GM19351 (cell line): ENCODE measurements at regions not wholly inside any gene's neighbourhood (a gene's known extent, or its start where the extent isn't known, plus 50 kb on each side); places are given as distances from the start of the nearest gene placed in this dataset.
"Not testable (repeated sequence)": the region's sequence is repeated elsewhere in the genome, so short reads cannot be mapped to it uniquely, and the experiment has no call there.

ENCODE experiments used
- ATAC-seq: cut with Tn5 transposase; IDR thresholded peaks from one replicate; pipeline ENCODE4 v1.9.1; 2021; ENCODE audit warnings: mild to moderate bottlenecking, moderate library complexity; ENCODE audit not compliant: unreplicated experiment

DNA sequence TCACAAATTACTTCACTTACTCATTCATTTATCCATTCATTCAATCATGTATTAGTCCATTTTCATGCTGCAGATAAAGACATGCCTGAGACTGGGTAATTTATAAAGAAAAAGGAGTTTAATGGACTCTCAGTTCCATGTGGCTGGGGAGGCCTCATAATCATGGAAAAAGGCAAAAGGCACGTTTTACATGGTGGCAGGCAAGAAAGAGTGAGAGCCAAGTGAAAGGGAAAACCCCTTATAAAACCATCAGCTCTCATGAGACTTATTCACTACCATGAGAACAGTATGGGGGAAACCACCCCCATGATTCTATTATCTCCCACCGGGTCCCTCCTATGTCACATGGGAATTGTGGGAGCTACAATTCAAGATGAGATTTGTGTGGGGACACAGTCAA, 452.0 kb downstream of the MIAT start:
- ATAC-seq, result not testable (repeated sequence)

DNA sequence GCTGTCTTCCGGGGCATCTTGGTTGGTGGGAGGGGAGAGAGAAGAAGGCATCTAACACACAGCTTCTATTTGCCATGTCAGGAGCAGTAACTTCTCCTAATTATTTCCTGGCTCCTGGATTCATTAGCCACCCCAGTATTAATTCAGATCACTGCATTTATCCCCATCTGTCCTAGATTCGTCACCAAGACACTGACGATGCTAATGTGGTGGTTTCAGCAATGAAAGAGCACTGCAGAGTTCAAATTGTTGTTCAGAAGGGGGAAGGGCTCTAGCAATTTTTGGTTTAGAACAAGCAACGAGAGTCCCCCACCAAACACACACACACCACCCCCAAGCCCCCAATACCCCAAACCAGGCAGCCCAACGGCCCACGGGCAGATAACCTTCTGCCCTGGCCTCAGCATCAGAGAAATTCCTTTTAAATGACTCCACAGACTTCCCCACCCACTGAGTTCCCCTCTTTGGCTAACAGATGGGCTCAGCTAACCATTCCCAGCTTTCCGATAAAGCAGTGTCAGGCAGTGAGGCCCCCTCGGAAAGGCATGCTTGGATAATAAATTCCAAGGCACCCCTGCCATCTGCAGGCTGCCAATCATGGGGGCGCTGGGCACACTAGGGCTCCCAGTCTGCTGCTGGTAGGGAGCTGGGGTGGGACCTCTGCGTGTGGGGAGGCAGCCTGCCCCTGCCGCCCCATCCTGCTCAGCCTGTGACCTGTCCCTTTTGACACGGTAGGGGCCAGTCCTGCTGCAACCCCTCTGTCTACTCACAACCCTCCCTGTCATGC, 453.5 kb downstream of the MIAT start:
- no peak for ATAC-seq

DNA sequence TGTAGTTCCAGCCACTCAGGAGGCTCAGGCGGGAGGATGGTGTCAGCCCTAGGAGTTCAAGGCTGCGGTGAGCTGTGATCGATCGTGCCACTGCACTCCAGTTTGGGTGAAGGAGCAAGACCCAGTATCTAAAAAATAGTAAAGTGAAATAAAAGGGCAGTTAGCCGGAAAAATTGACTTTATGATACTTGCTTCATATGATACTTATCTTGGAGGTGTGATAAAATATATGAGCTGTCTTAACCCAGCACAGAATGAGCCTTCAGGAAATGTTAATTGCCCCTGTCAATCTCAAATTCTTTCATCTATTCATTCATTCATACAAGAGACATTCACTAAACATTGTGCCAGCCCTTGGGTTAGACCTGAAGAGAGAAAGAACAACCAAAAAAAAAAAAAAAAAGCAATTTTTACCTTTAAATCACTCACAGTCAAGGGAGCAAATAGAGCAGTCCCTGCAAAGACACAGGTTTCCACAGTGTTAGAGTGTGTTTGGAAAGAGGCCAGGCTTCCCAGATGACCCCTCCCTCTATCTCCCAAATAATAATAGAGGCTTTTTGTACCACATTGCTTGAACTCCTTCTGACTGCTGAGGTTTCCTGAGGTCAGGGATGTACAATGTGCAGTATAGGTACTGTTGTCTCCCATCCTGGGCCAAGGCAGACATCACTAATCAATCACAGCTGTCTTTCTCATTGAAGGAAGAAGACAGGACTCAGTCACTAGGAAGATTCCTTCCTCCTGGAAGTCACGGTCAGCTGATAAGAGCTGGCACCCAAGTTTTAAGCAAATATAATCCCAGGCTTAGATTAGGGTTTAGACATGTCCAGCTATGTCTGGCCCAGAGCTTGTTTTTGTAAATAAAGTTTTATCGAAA, 454.6 kb downstream of the MIAT start:
- ATAC-seq, result no peak

DNA sequence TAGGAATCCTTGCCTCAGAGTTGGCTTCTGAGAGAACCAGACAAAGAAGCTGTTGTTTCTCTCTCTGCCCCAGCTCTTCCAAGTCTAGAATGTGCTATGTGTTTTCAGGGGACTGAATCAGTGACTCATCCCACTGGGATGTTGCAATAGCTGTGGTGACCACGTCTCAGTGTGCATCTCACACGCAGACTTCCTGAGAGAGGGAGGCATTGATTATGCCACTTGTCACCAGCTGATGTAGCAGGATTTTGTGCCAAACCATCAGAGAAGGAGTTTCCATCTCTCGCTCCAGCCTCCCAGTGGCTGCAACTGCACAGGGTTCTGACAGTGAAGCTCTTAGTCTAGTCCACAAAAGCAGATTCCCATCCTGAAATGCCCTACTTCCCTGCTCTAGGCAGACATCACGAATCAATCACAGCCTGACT, 455.8 kb downstream of the MIAT start:
- ATAC-seq, result no peak

DNA sequence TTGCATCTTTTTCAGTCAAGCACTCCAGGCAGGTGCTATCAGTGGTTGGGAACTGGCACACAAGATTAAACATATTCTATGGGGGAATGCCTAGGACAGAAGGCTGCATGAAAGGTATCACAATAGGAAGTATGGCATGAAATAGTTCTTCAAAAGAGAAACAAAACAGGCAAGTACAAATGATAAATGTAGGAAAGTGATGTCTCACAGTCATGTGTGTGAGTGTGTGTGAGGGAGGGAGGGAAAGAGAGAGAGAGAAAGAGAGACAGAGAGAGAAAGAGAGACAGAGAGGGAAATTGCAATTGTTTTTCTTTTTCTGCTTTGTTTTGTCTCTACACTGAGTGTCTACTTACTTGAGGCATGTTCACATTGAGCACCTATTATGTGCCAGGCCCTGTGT, 456.3 kb downstream of the MIAT start:
- ATAC-seq, result no peak

DNA sequence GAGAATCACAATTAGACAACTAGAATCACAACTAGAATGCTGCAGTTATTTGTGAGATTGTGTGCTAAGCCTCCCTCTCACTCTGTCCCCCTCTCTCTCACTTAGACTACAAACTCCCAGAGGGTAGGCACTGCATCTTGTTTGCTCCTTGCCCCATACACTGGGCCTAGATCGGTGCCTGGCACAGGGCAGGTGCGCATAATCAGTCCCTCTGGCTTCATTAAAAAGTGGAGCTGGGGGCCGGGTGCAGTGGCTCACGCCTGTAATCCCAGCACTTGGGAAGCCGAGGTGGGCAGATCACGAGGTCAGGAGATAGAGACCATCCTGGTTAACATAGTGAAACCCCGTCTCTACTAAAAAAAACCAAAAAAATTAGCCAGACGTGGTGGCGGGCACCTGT, 456.8 kb downstream of the MIAT start:
- ATAC-seq, result no peak

DNA sequence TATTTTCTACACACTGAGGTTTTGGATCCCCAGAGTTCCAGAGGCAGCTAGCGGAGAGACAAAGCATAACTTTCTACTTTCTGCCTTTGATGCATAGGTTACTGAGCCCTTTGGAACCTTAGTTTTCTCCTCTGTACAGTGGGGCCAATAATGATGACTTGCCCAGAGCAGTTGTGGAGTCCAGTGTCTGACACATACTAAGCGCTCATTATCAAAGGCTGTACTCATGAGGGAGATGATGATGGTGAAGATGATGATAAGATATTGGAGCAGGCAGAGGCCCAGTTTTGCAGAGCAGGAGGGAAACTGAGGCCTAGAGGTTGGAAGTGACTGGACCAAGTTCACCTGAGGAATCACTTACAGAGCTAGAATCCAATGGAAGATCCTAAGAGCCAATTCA, 458.0 kb downstream of the MIAT start:
- ATAC-seq, result no peak

DNA sequence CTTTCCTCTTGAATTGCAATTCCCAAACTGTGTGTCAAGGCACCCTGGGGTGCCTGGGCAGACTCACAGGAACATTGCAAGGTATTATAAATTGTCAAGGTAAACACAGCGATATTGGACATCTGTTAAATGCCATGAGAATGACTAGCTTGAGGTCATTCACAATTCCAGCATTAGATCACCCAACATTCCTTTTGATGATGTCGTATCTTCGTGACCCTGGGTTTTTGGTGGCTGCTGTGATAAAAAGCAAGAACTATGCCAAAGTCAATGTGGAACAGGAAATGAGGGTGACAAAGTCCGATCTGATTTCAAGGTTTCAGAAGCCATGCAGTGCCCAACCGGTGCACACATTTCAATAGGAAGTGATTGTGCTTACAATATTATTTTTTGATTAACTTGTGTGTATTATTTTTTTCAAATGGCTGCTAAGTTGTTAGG, 458.4 kb downstream of the MIAT start:
- ATAC-seq, result no peak

DNA sequence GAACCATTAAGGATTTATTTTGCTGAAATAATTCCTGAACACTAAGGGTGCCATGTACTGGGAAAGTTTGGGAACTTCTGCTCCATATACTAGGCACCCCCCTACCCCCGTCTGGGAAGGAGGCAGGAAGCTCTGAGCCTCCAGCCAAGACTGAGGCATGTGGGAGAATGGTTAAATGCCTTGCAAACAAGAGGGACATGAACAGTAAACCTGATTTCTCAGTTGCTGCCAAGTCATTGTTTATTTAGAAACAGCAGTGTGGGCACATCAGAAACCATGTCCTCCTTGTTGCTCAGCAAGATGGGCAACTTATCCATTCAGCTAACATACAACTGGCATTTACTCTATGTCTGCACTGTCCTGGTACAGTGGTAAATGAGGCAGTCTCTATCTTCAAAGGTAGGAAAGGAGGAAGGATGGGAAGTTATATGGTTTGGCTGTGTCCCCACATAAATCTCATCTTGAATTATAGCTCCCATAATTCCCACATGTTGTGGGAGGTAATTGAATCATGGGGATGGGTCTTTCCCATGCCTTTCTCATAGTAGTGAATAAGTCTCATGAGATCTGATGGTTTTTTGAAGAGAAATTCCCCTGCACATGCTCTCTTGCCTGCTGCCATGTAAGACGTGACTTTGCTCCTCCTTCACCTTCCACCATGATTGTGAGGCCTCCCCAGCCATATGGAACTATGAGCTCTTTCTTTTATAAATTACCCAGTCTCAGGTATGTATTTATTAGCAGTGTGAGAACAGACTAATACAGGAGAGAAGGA, 459.1 kb downstream of the MIAT start:
- ATAC-seq, result no peak

DNA sequence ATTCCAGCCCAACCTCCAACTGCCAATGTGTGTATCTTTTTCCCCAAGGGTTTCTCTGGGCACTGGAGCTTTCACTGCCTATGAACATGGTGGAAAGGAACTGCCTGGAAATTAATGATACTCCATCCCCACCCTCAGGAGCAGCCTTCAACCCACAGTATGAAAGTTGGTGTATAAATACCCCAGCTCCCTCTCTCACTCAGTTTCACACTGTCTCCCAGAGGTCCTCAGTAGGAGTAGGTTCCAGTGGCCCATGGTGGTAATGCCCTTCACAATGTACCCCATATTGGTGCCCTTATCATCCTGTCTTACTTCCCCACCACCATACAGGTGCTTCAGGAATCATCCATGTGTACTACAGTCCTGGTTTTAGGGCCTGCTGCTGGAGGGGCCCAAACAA, 462.6 kb downstream of the MIAT start:
- ATAC-seq, result no peak

DNA sequence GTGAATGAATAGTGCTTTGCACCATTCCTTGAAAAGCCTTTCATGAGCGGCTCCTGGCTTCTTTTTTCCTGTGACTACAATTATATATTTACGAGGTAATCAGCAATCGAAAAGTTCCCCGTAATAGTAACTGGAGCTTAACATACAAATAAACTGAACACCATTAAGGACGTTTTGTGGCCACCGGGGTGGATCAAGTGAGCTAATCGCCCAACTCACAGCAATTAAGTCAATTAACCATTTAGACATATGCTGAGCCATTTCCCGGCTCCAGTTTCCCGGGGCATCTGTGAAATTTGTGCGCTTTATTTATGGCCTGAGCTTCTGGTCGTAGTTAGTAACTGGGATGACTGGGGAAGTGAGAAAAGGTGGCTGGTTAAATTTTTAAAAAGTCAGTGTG, 465.2 kb downstream of the MIAT start:
- no peak for ATAC-seq

DNA sequence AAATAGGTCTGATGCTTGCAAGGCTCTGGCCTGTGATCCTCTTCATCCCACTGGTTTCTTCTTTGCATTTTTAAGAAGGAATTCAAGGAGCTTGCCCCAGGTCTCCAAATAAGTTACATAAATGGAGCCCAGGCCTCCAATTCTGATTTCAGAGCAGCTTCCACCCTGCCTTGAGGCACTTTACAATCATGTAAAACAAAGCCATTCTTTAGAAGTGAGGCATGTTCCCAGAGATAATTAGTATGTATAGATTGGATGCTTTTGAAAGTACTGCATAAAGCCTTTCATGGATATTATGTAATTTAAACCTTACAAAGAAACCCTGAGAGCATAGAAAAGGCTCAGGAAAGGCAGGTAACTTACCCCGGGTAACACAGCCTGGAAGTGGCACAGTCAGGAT, 466.5 kb downstream of the MIAT start:
- ATAC-seq, result no peak

DNA sequence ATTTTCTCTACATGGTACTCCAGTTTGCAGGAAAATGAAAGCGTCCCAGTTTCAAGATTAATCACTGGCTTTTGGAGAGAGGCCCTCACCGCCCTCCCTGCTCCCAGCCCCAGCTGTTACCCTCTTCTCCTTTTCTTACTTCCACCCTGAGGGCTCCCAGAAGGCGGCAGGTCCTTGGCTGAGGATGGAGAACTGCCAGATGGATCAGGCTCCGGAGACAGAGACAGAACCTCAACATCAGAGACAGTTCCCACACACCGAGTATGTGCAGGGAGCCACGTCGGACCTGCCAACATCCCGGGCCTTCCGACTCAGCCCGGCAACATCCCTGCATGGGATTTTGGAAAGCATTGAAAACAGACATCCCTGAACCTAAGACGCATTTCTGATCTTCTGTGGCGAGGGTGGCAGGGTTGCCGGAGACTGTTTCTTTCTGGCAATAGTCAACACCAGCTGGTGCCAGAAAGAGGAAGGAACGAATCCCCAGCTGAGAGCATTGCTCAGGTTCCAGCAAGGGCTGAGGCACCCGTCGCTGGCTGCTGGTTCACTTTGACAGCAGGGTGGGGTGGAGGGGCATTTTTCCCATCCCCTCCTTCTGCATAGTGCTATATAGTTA, 467.1 kb downstream of the MIAT start:
- ATAC-seq, result no peak

DNA sequence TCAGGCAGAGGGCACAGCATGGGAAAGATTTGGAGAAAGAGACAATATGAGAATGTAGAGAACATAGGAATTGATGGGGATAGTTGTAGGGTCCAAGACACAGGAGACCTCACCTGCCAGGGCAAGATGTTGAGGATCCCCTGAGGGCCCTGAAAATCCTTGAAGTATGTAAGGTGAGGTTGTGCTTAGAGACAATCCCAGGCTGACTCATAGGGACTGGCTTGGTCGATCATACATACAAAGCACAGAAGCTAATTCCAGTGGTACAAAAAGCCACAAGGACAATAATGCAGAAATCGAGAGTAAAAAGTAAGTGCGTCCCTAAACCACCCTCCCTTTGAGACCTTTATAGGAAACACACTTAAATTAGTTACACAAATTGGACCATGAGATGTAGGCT, 468.2 kb downstream of the MIAT start:
- no peak for ATAC-seq

DNA sequence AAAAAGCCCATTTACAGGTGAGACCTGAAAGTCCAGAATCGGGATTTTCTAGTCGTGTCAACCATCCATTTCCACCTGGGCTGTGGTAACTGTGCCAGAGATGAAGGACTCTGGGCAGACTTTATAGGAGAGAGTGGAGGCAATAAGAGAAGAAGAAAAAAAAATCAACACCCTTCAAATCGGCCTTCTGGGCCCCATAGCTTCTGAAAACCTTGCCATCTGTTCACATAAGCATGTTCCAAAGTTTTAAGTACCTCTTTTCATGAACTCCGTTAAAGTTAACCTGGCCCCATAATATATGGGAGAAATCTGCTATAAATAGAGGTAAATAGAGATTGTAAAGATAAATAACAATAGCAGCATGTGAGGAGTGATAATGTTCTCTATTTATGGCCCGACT, 470.5 kb downstream of the MIAT start:
- no peak for ATAC-seq

DNA sequence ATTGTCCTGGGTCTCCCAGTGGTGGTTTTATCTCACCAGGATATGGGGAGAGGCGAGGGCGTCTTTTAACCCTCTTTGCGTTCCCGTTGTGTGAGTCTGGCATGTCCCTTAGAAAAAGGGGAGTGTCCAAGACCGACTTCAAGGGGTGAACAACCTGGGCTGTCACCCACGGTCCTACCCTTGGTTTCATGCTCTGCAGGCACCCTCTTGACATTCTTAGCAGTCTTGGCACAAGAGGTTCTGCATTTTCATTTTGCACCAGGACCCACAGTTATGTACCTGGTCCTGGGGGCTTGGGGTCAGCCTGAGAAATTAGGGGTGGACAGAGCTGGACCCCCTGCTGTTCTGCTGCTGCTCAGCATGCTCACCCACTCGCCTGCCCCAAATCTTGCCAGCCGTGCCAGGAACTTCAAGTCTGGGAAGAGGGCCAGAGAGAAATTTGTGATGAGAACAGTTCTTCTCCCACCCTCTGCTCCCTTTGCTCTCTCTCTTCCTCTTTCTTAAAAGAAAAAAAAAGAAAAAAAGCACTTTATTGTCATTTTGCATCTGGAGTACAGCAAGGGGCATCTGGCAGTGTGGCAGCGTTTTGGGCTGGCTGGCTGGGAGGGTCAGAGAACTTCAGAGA, 471.2 kb downstream of the MIAT start:
- ATAC-seq, result no peak

DNA sequence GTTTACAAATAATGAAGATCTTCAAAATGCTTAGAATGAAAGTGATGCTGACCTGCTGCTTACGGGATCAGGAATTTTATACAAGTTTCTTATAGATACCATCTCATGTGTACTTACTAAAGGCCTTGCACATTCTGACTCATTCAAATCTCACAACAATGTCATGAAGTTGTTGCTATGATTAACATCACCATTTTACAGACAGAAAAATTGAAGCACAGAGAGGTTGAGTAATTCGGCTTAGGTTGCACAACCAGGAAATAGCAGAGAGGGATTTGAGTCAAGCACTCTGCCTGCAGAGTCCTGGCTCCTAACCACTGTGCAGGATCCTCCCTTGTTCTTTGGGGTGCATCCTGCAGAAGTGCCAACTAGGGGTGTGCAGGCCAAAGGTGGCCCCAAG, 471.9 kb downstream of the MIAT start:
- ATAC-seq, result no peak

DNA sequence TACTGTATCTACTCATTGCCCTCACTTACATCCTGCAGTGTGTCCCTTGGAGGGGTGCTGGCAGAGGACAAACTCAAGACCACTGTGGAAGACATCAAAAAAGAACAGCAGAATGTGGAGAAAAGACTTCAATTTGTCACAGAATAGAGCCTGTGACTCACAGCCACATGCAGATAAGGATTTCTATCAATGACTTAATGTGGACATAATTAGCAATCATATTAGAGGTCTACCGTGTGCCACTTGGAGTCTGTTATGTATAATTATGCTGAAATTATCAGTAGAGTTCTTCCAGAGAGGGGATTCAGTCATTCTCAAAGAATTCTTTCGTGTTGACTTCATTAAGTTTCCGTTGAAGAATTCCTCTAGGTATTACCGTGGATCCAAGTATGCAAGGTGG, 473.5 kb downstream of the MIAT start:
- ATAC-seq, result no peak

DNA sequence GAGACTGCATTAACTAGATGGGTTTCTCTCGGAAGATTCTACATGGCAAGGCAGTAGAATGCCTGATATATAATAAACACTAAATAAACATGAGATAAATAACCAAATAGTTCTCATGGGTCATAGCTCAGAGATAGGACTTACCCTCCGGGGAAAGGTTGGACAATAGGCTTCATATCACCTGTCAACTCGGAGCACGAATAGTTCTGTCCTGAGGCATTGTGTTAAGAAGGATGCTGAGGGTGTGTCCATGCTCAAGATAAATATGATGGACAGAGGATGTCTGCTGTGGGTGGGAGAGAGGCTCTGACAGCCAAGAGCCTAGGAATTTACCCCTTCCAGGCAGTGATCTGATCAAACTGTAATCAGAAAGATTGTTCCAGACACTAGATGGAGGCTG, 474.0 kb downstream of the MIAT start:
- no peak for ATAC-seq

DNA sequence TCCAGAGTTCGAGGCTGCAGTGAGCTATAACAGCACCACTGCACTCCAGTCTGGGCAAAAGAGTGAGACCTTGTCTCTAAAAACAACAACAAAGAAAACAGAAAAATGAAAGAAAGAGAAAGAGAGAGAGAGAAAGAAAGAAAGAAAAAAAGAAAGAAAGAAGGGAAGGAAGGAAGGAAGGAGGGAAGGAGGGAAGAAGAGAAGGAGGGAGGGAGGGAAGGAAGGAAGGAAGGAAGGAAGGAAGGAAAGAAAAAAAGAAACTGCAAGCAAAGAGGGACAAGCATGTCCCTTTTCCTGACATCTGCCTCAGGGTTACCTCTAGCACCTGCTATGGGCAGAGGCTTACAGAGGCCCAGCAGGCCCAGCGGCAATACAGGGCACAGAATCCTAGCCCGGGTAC, 475.0 kb downstream of the MIAT start:
- ATAC-seq, result no peak

DNA sequence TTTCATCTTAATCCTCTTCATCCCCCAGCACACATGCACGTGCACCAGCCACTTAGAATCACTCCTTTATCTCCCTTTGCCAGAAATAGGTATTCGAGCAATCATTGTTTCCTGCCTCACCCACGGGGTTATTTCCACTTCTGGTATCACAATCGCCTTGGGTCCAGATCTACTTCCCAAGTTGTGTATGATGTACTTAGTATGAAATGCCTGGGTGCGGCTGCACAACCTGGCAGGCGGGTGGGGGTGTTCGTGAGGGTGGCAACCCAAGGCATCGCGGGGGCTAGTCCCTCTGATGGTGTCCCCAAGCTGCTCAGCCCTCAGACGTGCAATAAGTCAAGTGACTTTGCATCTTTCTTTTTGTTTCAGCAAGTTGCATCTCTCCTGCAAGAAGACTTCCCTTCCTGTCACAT, 475.6 kb downstream of the MIAT start:
- ATAC-seq, result no peak
